ENCODE measurements at regions not wholly inside any gene's neighbourhood (a gene's known extent, or its start where the extent isn't known, plus 50 kb on each side); places are given as distances from the start of the nearest gene placed in this dataset.

- TF ChIP-seq, protein P1, sequence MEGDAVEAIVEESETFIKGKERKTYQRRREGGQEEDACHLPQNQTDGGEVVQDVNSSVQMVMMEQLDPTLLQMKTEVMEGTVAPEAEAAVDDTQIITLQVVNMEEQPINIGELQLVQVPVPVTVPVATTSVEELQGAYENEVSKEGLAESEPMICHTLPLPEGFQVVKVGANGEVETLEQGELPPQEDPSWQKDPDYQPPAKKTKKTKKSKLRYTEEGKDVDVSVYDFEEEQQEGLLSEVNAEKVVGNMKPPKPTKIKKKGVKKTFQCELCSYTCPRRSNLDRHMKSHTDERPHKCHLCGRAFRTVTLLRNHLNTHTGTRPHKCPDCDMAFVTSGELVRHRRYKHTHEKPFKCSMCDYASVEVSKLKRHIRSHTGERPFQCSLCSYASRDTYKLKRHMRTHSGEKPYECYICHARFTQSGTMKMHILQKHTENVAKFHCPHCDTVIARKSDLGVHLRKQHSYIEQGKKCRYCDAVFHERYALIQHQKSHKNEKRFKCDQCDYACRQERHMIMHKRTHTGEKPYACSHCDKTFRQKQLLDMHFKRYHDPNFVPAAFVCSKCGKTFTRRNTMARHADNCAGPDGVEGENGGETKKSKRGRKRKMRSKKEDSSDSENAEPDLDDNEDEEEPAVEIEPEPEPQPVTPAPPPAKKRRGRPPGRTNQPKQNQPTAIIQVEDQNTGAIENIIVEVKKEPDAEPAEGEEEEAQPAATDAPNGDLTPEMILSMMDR (IDR thresholded peaks at IDR 0.05), result no peak
- TF ChIP-seq EZH2 (IDR thresholded peaks at IDR 0.05) (no peak), EZH2phosphoT487 (IDR thresholded peaks at IDR 0.05) (no peak)
Observed at GRCh38 chr2:569681-570080, 107.5 kb downstream of the TMEM18 start.
